Lower leg skin (tissue), 4 donors: ENCODE measurements at regions not wholly inside any gene's neighbourhood (a gene's known extent, or its start where the extent isn't known, plus 50 kb on each side); places are given as distances from the start of the nearest gene placed in this dataset.

Source experiments
- DNase-seq, 2 donors: peaks; one replicate each; pipeline ENCODE4 v3.0.0-alpha.2; 2019; ENCODE audit warnings: low spot score in 2 of 2
- H3K4me3 ChIP-seq: fragments of 200-600 bp; sonication (generic); 2 replicates; pipeline ENCODE4 v1.5.1; 2017; ENCODE audit warnings: mild to moderate bottlenecking, low read depth; ENCODE audit not compliant: poor library complexity, severe bottlenecking
- CTCF ChIP-seq, 3 donors: fragments of 450-650 bp; IDR thresholded peaks; one replicate each; pipeline ENCODE4 v1.5.1; 2016; ENCODE audit warnings: antibody characterized with exemption in 3 of 3, mild to moderate bottlenecking in 3 of 3, moderate library complexity in 2 of 3
- POLR2A ChIP-seq, 2 donors: fragments of 450-650 bp; IDR thresholded peaks; one replicate each; pipeline ENCODE4 v1.6.1; 2016 to 2017; ENCODE audit warnings: antibody characterized with exemption in 2 of 2, mild to moderate bottlenecking in 1 of 2, moderate library complexity in 1 of 2
- WGBS, 2 donors: methylation state at CpG; one replicate each; pipeline ENCODE4 v1.1.5; 2018; 5-methylcytosine and 5-hydroxymethylcytosine counted together
- intact Hi-C: fragments of 100-400 bp; cut with DNase I; formaldehyde crosslinking; loops from one replicate; pipeline ENCODE4 v1.15.0; 2023; ENCODE audit warnings: low total_unique reads

- H3K4me3 ChIP-seq, result no peak overlapping the region
- DNase-seq, result no peak
- 63 to 71% methylated on average over 2 of the region's 2 CpGs for WGBS, 2 donors
- intact Hi-C loops, result no loop called here
- TF ChIP-seq POLR2A (IDR thresholded peaks at IDR 0.05), result no peak
- no peak for TF ChIP-seq CTCF (IDR thresholded peaks at IDR 0.05)
Observed at GRCh38 chr2:228614741-228615140, 433.3 kb upstream of the SPHKAP start.

- no peak overlapping the region for H3K4me3 ChIP-seq
- intact Hi-C loops, result no loop called here
- TF ChIP-seq CTCF (IDR thresholded peaks at IDR 0.05), result no peak
- no peak for TF ChIP-seq POLR2A (IDR thresholded peaks at IDR 0.05)
- 86 to 89% methylated on average over 8 of the region's 8 CpGs for WGBS, 2 donors
- DNase-seq, result no peak
Observed at GRCh38 chr2:228613133-228613850, 431.8 kb upstream of the SPHKAP start.

GRCh38 chr2:228611171-228611570 is 429.7 kb upstream of the SPHKAP start:
- intact Hi-C loops, result no loop called here

GRCh38 chr2:228602288-228602687 is 420.8 kb upstream of the SPHKAP start:
- DNase-seq, result no peak
- WGBS, 2 donors, result 38 to 42% methylated on average over 2 of the region's 2 CpGs
- intact Hi-C loops, result no loop called here
- no peak for TF ChIP-seq CTCF (IDR thresholded peaks at IDR 0.05)
- TF ChIP-seq POLR2A (IDR thresholded peaks at IDR 0.05), result no peak
- no peak overlapping the region for H3K4me3 ChIP-seq

More at GRCh38 chr2:228611171-228611570, 429.7 kb upstream of the SPHKAP start:
- H3K4me3 ChIP-seq, result no peak overlapping the region
- 88 to 94% methylated on average over 1 of the region's 1 CpG for WGBS, 2 donors
- TF ChIP-seq CTCF (IDR thresholded peaks at IDR 0.05) (no peak), POLR2A (IDR thresholded peaks at IDR 0.05) (no peak)
- no peak for DNase-seq

- H3K4me3 ChIP-seq, result no peak overlapping the region
- 64 to 69% methylated on average over 2 of the region's 2 CpGs for WGBS, 2 donors
- no peak for DNase-seq
- TF ChIP-seq CTCF (IDR thresholded peaks at IDR 0.05), result no peak
- TF ChIP-seq POLR2A (IDR thresholded peaks at IDR 0.05), result no peak
- intact Hi-C loops, result no loop called here
Observed at GRCh38 chr2:228600265-228600664, 418.8 kb upstream of the SPHKAP start.

- no peak overlapping the region for H3K4me3 ChIP-seq
- 79 to 86% methylated on average over 1 of the region's 1 CpG for WGBS, 2 donors
- intact Hi-C loops, result no loop called here
- no peak for DNase-seq
- TF ChIP-seq POLR2A (IDR thresholded peaks at IDR 0.05), result no peak
- TF ChIP-seq CTCF (IDR thresholded peaks at IDR 0.05), result no peak
Observed at GRCh38 chr2:228599781-228600180, 418.3 kb upstream of the SPHKAP start.
